Fibroblast of upper back skin (primary cell): ENCODE measurements at regions not wholly inside any gene's neighbourhood (a gene's known extent, or its start where the extent isn't known, plus 50 kb on each side); places are given as distances from the start of the nearest gene placed in this dataset.

ENCODE experiments used
- DNase-seq: peaks from one replicate; pipeline ENCODE4 v3.0.0-alpha.2; 2013

- peak; percentile 7 for DNase-seq
Observed at GRCh38 chr4:23654791-23655190, 235.1 kb downstream of the PPARGC1A start.

DNA sequence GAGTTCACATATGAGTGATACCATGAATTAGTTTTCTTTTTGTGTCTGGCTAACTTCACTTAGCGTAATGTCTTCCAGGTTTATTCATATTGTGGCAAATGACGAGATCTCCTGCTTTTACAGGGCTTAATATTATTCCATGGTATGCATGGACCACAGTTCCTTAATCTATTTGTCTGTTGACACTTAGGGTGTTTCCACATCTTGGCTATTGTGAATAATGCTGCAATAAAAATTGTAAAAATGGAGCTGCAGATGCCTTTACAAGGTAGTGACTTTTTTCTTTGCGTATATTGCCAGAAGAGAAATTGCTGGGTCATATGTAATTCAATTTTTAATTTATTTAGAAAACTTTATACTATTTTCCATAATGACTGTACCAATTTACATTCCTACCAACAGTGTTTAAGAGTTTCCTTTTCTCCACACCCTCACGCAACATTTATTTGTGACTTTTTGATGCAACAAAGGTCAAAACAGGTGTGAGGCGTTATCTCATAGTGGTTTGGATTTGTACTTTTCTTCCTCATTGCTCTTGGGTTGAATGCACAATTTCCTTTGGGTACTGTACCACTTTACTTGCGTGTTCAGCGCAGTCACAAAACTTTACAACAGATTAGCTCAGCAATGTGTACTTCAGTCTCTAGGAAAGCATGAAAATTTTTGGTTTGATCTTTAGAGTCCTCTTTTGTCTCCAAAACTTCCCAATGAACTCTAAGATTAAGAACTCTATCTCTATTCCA lies 240.8 kb downstream of the PPARGC1A start:
- no peak for DNase-seq

GRCh38 chr4:23635468-23635867 lies 254.4 kb downstream of the PPARGC1A start:
- no peak for DNase-seq

DNA sequence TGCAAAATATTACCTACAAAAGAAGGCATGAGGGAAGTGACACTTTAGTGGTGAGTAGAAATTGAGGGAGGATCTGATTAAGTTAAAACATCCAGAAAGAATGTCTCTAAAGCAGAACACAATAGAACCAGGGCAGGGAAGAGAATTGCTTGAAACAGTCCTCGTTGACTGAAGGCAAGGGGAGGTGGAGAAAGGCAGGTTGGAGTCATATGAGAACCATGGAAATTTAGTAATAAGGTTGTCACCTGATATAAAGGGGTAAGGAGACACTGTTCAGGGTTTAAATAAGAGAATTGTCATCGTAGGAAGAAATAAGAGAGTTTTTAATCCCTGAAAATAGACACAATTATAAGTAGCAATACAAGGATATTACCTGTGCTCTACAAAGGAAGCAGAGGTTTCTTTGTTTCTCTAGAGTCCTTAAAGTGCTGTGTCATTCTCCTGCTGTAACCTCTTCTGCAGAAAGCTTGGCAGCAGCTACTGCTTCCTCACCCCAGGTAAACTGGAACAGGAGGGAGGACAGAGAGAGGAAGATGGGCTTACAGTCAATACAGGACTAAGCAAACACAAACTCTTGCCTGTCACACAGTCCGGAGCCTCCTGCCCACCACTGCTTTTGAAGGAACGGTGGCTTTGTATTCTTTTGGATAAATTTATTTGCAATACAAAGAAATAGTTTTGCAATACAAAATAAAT lies 258.4 kb downstream of the PPARGC1A start:
- DNase-seq, result no peak

DNA sequence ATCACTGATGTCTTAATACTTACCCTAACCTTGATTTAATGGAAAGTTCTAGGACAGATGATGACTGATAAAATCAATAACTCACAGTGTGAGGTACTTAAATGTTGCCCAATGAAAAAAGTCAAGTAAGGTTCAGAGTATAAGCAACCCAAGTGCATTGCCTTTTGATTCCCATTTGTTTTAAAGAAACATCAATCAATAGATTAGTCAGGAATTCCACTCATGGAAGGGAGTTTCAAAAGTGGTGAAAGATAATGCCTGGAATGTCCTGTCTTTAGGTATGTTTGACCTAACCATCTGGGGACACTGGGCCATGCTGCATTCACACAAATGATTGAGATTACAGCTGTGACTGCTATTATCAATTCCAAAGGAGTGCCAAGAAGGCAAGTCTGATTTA lies 259.7 kb downstream of the PPARGC1A start:
- peak; percentile 1 for DNase-seq

DNA sequence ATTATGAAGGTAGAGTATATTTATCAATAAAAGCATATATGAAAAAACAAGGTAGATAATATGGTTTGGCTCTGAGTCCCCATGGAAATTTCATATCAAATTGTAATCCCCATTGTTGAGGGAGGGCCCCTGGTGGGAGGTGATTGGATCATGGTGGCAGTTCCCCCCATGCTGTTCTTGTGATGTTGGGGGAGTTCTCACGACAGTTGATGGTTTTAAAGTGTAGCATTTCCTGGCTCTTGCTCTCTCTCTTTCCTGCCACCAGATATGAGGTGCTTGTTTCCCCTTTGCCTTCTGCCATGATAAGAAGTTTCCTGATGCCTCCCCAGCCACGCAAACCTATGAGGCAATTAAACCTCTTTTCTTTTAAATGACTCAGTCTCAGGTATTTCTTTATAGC lies 260.4 kb downstream of the PPARGC1A start:
- DNase-seq, result no peak

DNA sequence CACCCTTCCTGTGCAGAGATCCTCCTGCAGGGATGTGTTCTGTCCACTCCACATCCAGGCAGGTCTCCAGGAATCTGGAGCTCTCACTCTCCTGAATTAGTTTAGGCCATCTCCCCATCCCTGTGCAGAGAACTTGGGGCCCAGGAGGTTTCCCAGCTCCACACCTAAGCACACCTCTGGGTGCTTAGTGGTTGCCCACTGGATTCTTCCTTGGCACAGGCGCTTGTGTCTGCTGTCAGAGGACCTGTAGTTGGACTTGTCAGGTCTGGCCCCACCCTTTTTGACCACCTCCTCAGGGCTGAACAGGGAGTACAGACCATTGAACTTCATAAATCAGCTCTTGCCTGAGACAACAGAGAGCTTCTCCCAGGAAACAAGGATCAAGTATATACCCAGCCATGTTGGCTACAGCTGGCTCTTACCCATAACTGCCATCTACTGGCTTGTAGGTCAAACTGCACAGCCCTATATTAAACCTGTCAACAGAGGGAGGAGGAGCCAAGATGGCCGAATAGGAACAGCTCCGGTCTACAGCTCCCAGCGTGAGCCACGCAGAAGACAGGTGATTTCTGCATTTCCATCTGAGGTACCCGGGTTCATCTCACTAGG lies 275.5 kb downstream of the PPARGC1A start:
- peak; percentile 14 for DNase-seq

DNA sequence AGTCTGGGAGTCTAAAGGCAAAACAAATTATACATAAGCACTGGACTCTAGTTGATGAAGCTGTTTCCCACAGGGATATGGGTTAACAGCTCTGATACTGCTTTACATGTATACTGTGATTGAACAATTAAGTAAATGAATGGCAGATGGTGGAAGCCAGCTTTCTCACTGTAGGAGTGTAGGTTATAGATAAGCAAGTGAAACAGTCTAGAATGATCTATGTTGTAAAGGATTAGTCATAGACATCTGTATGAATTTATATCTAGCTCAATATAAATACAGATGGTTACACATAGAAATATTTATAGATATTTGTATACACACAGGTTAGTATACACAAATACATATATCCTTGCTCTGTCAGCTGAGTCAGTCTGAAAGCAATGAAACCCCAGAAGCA lies 276.1 kb downstream of the PPARGC1A start:
- DNase-seq, result no peak

DNA sequence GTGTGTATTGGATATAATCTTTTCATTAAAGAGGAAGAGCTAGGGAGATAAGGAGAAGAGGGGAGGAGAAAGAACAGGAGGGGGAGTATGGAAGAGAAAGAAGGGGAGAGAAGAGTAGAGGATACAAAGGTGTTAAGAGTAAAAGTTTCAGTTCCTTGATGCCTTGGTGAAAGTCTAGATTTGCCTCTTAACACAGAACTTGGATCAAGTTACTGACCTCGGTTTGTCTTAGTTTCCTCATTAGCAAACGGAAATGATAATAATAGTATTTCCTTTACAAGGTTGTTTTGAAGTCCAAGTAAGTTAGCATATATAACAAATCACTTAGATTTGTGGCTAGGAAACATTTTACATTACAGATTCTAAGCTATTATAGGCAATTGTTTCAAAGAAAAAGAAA lies 287.1 kb downstream of the PPARGC1A start:
- no peak for DNase-seq

GRCh38 chr4:23594125-23594524 lies 295.7 kb downstream of the PPARGC1A start:
- no peak for DNase-seq

DNA sequence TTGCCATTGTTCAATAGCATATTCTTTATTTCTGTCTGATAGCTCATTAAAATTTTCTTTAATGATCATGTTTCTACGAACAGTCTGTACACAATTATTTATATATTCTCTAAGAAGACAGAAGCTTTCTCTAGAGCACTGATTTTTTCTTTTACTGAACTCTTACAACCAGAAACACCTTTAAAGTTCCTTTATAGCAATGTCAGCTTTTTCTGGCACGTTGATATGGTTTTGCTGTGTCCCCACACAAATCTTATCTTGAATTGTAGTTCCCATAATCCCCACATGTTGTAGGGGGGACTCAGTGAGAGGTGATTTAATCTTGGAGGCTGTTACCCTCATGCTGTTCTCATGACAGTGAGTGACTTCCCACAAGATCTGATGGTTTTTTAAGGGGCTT lies 299.4 kb downstream of the PPARGC1A start:
- DNase-seq, result no peak

DNA sequence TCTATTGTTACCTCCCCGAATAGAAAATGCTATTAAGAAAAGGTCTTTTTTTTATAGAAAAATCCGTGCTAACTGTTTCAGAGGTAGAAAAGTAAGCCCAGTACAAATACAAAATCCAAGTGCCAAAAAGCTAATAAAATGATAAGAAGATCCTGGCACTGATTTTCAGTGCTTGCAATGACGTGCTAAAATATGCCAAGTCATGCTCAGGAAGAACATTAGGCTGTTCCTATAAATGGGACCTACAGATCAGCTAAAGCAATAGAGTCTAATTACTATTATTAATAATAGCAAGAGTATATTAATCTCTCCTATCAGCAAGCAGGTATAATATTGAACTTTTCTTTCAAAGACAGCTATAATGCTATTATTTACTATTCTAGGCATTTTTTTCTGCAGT lies 305.8 kb downstream of the PPARGC1A start:
- DNase-seq, result no peak

DNA sequence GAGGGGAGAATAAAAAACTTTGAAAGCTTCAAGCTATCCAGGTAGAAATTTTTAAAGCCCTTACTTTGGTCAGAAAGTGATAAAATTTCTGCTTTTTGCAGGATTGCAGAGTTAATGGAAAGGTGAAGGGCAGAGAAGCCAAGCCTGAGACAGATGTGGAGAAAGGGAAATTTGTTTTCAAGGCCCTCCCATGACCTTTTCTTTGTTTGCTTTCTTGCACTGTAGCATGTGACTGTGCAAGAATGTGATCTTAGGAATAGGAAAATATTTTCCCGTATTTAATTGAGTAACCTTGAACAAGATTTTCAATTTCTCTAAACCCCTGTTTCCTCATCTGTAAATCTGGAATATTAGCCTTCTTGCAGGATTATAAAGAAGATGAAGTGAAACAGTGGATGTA lies 307.2 kb downstream of the PPARGC1A start:
- DNase-seq, result no peak

GRCh38 chr4:23579166-23579565 lies 310.7 kb downstream of the PPARGC1A start:
- no peak for DNase-seq

- DNase-seq, result no peak
Observed at GRCh38 chr4:23577398-23577797, 312.4 kb downstream of the PPARGC1A start.

DNA sequence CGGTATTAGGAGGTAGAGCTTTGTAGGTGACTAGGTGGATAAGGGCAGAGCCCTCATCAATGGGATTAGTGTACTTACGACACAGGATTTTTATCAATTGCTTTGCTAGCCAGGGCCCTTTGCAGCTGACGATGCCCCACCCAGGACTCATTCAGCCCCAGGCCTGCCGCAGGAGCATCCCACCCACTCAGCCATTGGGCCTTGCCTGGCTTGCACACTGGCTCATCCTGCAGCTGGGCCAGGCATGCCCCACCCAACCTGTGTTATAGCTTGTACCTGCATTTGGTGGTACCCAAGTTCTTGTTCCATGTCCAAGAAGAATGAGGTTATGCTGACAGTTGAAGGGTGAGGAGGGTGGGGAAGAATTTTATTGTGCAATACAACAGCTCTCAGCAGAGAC lies 317.5 kb downstream of the PPARGC1A start:
- DNase-seq, result no peak

GRCh38 chr4:23567338-23567737 lies 322.5 kb downstream of the PPARGC1A start:
- no peak for DNase-seq

- DNase-seq, result no peak
Observed at GRCh38 chr4:23560748-23561147, 329.1 kb downstream of the PPARGC1A start.

DNA sequence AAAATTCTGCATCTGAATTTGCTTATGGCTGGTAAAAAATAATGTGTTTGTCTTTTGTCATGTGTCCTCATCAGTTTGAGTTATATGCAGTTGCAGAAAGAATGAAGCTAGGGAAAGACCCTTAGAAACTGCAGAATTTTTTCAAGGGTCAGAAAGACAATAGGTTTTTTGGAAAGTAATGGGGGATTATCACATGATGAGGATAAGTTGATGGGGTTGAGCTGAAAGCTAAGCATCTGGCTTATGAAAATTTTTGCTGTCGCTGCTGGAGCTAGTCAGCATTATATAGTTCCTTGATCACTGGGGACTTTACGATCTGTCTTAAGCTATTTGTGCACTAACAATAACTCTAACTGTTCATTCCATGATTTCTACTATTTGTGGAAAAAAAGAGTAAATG lies 331.7 kb downstream of the PPARGC1A start:
- no peak for DNase-seq

DNA sequence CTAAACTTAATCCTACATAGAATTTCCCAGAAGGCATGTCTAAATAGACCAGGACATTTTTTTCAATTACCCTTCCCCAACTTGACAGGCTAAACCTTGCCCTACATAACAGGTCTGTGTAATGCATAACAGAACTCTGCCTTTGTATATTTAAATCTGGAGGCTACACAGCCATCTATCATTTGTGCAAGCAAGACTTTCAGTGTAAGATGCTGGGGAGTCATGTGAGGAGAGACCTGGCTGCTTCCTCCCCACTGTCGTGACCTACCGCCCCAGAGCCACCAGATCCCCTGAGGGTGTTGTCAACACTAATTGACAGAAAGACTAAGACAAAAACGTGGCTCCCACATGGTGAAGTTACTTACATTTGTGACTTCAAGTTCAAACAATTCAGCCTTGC lies 342.2 kb downstream of the PPARGC1A start:
- DNase-seq, result no peak

GRCh38 chr4:23547096-23547495 lies 342.8 kb downstream of the PPARGC1A start:
- no peak for DNase-seq

- no peak for DNase-seq
Observed at GRCh38 chr4:23539969-23540569, 349.8 kb downstream of the PPARGC1A start.

DNA sequence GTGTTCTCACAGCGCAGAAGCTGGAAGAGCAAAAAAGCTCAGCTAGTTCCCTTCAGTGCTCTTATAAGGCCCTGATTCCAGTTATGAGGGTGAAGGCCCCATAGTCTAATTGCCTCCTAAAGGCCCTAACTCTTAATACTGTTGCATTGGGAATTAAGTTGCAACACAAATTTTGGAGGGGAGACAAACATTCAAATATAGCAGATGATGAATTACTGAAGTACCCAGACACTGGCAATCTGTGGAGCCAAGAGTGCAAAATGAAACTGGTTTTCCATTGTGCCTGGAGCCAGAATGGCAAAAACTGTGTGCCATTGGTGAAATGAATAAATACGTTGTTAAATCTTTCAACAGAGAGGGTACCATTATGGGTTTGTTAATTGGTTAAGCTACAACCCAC lies 356.0 kb downstream of the PPARGC1A start:
- DNase-seq, result no peak

DNA sequence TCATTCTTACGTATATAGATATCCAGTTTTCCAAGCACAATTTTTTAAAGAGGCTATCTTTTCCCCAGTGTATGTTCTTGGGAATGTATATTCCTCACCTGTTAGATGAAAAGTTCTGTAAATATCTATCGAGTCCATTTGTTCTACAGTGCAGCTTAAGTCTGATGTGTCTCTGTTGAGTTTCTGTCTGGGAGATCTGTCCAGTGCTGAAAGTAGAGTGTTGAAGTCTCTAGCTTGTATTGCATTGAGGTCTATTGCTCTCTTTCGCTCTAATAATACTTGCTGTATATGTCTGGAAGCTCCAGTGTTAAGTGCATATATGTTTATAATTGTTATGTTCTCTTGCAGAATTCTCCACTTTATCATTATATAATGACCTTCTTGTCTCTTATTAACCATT lies 373.1 kb downstream of the PPARGC1A start:
- no peak for DNase-seq
